ENCODE measurements at regions not wholly inside any gene's neighbourhood (a gene's known extent, or its start where the extent isn't known, plus 50 kb on each side); places are given as distances from the start of the nearest gene placed in this dataset.

- Histone ChIP-seq H3K4me1 (ENCODE audit: insufficient read depth, low read length) (peaks cover 3% of the 10 kb centered on the region; the same call in 1 of the 2 replicates), H2BK12ac (ENCODE audit: insufficient read length, low read depth, low read length) (no peak overlapping the region), H3K79me1 (ENCODE audit: insufficient read depth, low read depth, low read length, poor library complexity, severe bottlenecking) (no peaks in the 10 kb centered on the region), H3K27me3 (ENCODE audit: insufficient read depth, low read length) (no peaks in the 10 kb centered on the region), H2BK5ac (ENCODE audit: insufficient read length, low read length) (no peak overlapping the region), H3K23me2 (ENCODE audit: insufficient read length, low read depth, low read length, poor library complexity, severe bottlenecking) (no peaks in the 10 kb centered on the region), H4K91ac (ENCODE audit: insufficient read length, low read depth, low read length) (no peak overlapping the region), H2BK15ac (ENCODE audit: low read depth, low read length) (no peak overlapping the region), H3K18ac (ENCODE audit: insufficient read length, low read depth, low read length) (no peak overlapping the region), H2AK5ac (ENCODE audit: insufficient read length, low read length) (no peak overlapping the region), H4K8ac (replicated peaks; ENCODE audit: insufficient read length, low read depth, low read length) (no peak overlapping the region), H4K5ac (ENCODE audit: insufficient read length, low read depth, low read length) (no peak overlapping the region), H3K9me3 (ENCODE audit: control insufficient read depth, low read depth, low read length) (no peaks in the 10 kb centered on the region), H3K14ac (ENCODE audit: insufficient read depth, low read length) (no peak overlapping the region), H2BK120ac (ENCODE audit: low read depth, low read length, poor library complexity, severe bottlenecking) (no peak overlapping the region), H2AFZ (ENCODE audit: low read length) (no peak overlapping the region), H2BK20ac (ENCODE audit: low read depth, low read length, poor library complexity, severe bottlenecking) (no peak overlapping the region), H3T11ph (ENCODE audit: low read length) (no peak overlapping the region), H3K56ac (ENCODE audit: insufficient read length, low read depth, low read length) (no peak overlapping the region), H3K23ac (ENCODE audit: insufficient read length, low read depth, low read length) (no peak overlapping the region), H3K9ac (ENCODE audit: extremely low read depth, insufficient read length, low read length) (no peak overlapping the region), H3K4ac (ENCODE audit: low read depth, low read length) (no peak overlapping the region), H3K27ac (ENCODE audit: insufficient read length, low read depth, low read length) (no peak overlapping the region), H4K20me1 (ENCODE audit: control insufficient read depth, insufficient read depth, insufficient read length) (no peaks in the 10 kb centered on the region), H3K4me2 (ENCODE audit: insufficient read depth, insufficient read length, low read length) (no peak overlapping the region), H3K79me2 (ENCODE audit: insufficient read depth, low read length) (no peaks in the 10 kb centered on the region)
- Mint-ChIP-seq H3K27ac (0 out of 7 replicates have a peak overlapping the region, but pooled peaks of 1 of the 3 experiments have one; percentile 47), H3K36me3 (ENCODE audit: insufficient read depth in 1 of 3, low read depth in 3 of 3) (peaks cover 0 to 10% (median 7%) of the 10 kb centered on the region in 3 experiments; a peak in 4 of 7 replicates), H3K9me3 (peaks cover 8 to 16% of the 10 kb centered on the region in 2 experiments; a peak in 4 of 5 replicates), H3K4me1 (peaks cover 7 to 8% of the 10 kb centered on the region in 2 experiments), H3K27me3 (ENCODE audit: low read depth) (no peaks in the 10 kb centered on the region), H3K4me3 (no peak overlapping the region)
- no CpG with 5 or more reads among the region's 2 CpGs for WGBS (ENCODE audit: extremely low coverage, insufficient read length, low lambda C conversion rate)
- DNase-seq = no peak
- no peak for TF ChIP-seq CTCF (conservative IDR thresholded peaks at IDR 0.05)
Observed at GRCh38 chr2:12804091-12804856, 87.5 kb downstream of the TRIB2 start.
